ENCODE measurements at regions not wholly inside any gene's neighbourhood (a gene's known extent, or its start where the extent isn't known, plus 50 kb on each side); places are given as distances from the start of the nearest gene placed in this dataset.

DNA sequence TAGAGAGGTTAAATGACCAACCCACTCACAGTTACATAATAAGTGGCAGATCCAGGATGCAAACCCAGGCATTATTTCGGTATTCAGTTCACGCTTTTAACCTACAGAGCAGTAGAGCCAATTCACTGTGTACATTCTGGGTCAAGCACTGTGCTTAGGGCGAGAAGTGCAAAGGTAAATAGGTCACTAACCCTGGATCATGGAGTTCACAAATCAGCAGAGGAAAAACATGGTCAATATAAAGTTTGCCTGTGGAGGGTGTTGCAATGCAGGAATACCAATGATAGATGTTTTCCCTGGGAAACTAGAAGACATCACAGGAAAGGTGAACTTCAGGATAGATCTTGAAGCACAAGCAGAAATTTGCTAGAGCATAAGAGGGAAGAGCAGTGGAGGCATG is 253.4 kb upstream of the NFIA start:
- H4K20me1 ChIP-seq (ENCODE audit: low read depth, low read length): no peaks in the 10 kb centered on the region
- no peaks in the 10 kb centered on the region for H3F3A ChIP-seq (ENCODE audit: insufficient read depth)
- H3K4me3 ChIP-seq (ENCODE audit: insufficient read depth, low read length, poor library complexity, severe bottlenecking): no peak overlapping the region
- H3K27me3 ChIP-seq (ENCODE audit: low read length): no peaks in the 10 kb centered on the region
- no peaks in the 10 kb centered on the region for H3K79me2 ChIP-seq (ENCODE audit: insufficient read depth, low read length)
- H2AFZ ChIP-seq (ENCODE audit: low read depth, low read length, severe bottlenecking): no peak overlapping the region
- H3K4me2 ChIP-seq (ENCODE audit: low read depth, low read length, poor library complexity, severe bottlenecking): no peak overlapping the region
- no peaks in the 10 kb centered on the region for H3K9me3 ChIP-seq (ENCODE audit: insufficient read depth, low read length)
- no peak overlapping the region for H3K9ac ChIP-seq (ENCODE audit: low read length)
- no peak for TF ChIP-seq EZH2phosphoT487 (conservative IDR thresholded peaks at IDR 0.05; ENCODE audit: low read length)
- TF ChIP-seq, protein P1, sequence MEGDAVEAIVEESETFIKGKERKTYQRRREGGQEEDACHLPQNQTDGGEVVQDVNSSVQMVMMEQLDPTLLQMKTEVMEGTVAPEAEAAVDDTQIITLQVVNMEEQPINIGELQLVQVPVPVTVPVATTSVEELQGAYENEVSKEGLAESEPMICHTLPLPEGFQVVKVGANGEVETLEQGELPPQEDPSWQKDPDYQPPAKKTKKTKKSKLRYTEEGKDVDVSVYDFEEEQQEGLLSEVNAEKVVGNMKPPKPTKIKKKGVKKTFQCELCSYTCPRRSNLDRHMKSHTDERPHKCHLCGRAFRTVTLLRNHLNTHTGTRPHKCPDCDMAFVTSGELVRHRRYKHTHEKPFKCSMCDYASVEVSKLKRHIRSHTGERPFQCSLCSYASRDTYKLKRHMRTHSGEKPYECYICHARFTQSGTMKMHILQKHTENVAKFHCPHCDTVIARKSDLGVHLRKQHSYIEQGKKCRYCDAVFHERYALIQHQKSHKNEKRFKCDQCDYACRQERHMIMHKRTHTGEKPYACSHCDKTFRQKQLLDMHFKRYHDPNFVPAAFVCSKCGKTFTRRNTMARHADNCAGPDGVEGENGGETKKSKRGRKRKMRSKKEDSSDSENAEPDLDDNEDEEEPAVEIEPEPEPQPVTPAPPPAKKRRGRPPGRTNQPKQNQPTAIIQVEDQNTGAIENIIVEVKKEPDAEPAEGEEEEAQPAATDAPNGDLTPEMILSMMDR (IDR thresholded peaks at IDR 0.05; ENCODE audit: insufficient read depth, low read length, poor library complexity, severe bottlenecking): no peak
- H3K36me3 ChIP-seq (ENCODE audit: low read length): no peaks in the 10 kb centered on the region
- no peaks in the 10 kb centered on the region for H3K9me2 ChIP-seq (replicated peaks; ENCODE audit: insufficient read depth, low read length)
- no peak overlapping the region for H3K27ac ChIP-seq (ENCODE audit: low read depth, low read length)

DNA sequence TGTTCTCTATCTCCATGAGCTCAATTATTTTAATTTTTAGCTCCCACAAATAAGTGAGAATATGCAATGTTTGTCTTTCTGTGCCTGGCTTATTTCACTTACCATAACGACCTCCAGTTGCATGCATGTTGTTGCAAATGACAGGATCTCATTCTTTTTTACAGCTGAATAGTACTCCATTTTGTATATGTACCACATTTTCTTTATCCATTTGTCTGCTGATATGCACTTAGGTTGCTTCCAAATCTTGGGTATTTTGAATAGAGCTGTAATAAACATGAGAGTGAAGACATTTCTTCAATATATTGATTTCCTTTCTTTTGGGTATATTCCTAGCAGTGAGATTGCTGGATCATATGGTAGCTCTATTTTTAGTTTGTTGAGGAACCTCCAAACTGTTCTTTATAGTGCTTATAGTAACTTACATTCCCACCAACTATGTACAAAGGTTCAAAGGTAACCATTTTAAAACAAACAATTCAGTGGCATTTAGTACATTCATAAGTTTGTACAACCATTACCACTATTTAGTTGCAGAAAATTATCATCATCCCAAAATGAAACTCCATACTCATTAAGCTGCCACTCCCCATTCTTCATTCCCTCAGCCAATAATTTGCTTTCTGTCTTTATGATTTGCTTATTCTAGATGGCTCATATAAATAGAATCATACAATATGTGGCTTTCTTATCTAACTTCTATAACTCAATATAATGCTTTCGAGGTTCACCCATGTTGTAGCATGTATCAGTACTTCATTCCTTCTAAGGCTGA is 255.9 kb upstream of the NFIA start:
- H3K4me2 ChIP-seq (ENCODE audit: low read depth, low read length, poor library complexity, severe bottlenecking): no peak overlapping the region
- no peaks in the 10 kb centered on the region for H3K36me3 ChIP-seq (ENCODE audit: low read length)
- H3K27me3 ChIP-seq (ENCODE audit: low read length): no peaks in the 10 kb centered on the region
- no peaks in the 10 kb centered on the region for H4K20me1 ChIP-seq (ENCODE audit: low read depth, low read length)
- no peaks in the 10 kb centered on the region for H3F3A ChIP-seq (ENCODE audit: insufficient read depth)
- no peaks in the 10 kb centered on the region for H3K9me2 ChIP-seq (replicated peaks; ENCODE audit: insufficient read depth, low read length)
- H3K79me2 ChIP-seq (ENCODE audit: insufficient read depth, low read length): no peaks in the 10 kb centered on the region
- no peaks in the 10 kb centered on the region for H3K9me3 ChIP-seq (ENCODE audit: insufficient read depth, low read length)
- no peak overlapping the region for H3K9ac ChIP-seq (ENCODE audit: low read length)
- no peak overlapping the region for H3K4me3 ChIP-seq (ENCODE audit: insufficient read depth, low read length, poor library complexity, severe bottlenecking)
- no peak for TF ChIP-seq EZH2phosphoT487 (conservative IDR thresholded peaks at IDR 0.05; ENCODE audit: low read length)
- TF ChIP-seq, protein P1 (IDR thresholded peaks at IDR 0.05; ENCODE audit: insufficient read depth, low read length, poor library complexity, severe bottlenecking): no peak
- H3K27ac ChIP-seq (ENCODE audit: low read depth, low read length): no peak overlapping the region
- no peak overlapping the region for H2AFZ ChIP-seq (ENCODE audit: low read depth, low read length, severe bottlenecking)

DNA sequence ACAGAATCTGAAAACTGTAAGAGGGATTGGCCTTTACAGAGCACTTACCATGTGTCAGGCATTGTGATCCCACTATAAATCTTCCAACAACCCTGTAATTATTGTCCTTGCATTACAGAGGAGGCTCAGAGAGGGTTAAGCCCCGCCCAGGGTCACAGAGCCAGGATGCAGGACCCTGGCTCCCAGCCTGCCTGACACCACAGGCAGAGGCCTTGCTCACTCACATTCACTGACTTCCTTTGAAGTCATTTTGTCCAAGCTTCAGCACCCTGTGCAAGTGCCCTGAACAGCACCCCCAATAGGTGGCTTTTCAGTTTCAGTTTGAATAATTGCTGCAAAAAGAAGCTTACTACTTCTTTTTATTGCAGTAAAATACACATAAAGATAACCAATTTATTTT is 256.8 kb upstream of the NFIA start:
- H2AFZ ChIP-seq (ENCODE audit: low read depth, low read length, severe bottlenecking): no peak overlapping the region
- H3K9ac ChIP-seq (ENCODE audit: low read length): no peak overlapping the region
- H3K4me3 ChIP-seq (ENCODE audit: insufficient read depth, low read length, poor library complexity, severe bottlenecking): no peak overlapping the region
- no peak overlapping the region for H3K27ac ChIP-seq (ENCODE audit: low read depth, low read length)
- no peaks in the 10 kb centered on the region for H3F3A ChIP-seq (ENCODE audit: insufficient read depth)
- no peaks in the 10 kb centered on the region for H4K20me1 ChIP-seq (ENCODE audit: low read depth, low read length)
- no peaks in the 10 kb centered on the region for H3K27me3 ChIP-seq (ENCODE audit: low read length)
- H3K4me2 ChIP-seq (ENCODE audit: low read depth, low read length, poor library complexity, severe bottlenecking): no peak overlapping the region
- no peaks in the 10 kb centered on the region for H3K9me2 ChIP-seq (replicated peaks; ENCODE audit: insufficient read depth, low read length)
- H3K36me3 ChIP-seq (ENCODE audit: low read length): no peaks in the 10 kb centered on the region
- TF ChIP-seq EZH2phosphoT487 (conservative IDR thresholded peaks at IDR 0.05; ENCODE audit: low read length): no peak
- TF ChIP-seq, protein P1 (IDR thresholded peaks at IDR 0.05; ENCODE audit: insufficient read depth, low read length, poor library complexity, severe bottlenecking): no peak
- no peaks in the 10 kb centered on the region for H3K9me3 ChIP-seq (ENCODE audit: insufficient read depth, low read length)
- no peaks in the 10 kb centered on the region for H3K79me2 ChIP-seq (ENCODE audit: insufficient read depth, low read length)

Measured in SU-DHL-6 (cell line).